NCI-H146 treated with DMSO at 0.1 percent for 48 hours (cell line): ENCODE measurements at regions not wholly inside any gene's neighbourhood (a gene's known extent, or its start where the extent isn't known, plus 50 kb on each side); places are given as distances from the start of the nearest gene placed in this dataset.

Experiments used
- DNase-seq: peaks from one replicate; lab custom pipeline; 2025; ENCODE audit not compliant: unreplicated experiment; lab: John Stamatoyannopoulos, UW

DNA sequence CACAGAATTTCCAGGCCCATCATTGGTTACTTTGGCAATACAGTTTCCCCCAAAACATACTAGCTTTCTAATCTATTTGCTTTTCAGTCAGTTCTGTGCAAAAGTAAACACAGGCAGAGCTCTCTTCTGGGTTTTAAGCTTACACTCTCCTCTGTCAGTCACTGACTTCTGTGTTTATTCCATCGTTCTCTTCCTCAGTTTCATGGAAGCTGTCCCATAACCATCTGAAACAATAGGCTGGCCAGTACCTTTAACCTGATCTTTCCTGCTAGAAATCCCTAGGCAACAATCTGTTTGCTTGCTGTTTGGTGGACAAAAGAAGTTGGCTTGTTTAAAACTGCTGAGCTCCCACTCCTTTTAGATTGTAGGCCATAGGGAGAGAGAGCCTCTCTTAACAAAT, 431.5 kb downstream of the HACE1 start:
- DNase-seq = peak; percentile 7

DNA sequence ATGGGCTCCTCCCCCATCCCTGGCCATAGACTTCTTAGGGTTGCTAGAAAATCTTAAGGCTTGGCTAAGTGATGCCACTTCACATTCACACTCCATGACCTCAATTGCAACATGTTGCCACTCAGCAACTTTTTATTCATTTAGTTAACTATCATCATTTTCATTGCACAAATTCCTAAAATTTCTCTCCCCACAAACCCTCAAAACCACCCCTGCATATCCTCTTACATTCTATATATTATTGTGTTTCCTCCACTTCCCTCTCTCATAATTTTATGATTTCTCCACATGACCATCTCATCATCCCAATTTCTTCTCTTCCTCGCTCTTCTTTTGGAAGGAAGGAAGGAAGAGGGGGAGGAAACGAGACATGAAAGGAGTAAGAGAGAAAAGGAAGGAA, 436.0 kb downstream of the HACE1 start:
- no peak for DNase-seq

DNA sequence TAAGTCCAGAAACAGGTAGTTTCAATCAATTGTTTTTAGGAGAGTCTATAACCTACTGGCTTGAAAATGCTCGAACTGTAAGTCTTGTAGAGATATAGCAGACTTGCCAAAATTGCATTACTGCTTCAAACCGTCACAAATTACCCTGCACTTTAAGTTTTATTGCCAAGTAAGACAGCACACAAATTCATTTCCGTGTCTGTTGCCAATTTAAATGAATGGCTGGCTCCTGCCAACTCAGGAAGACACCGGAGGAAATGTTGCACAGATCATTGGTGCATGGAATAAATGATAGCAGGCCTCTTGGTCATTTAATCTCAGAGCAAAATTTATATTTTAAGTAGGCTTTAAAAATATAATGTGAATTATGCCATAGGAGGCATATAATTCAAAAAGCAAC, 438.1 kb downstream of the HACE1 start:
- DNase-seq = no peak

DNA sequence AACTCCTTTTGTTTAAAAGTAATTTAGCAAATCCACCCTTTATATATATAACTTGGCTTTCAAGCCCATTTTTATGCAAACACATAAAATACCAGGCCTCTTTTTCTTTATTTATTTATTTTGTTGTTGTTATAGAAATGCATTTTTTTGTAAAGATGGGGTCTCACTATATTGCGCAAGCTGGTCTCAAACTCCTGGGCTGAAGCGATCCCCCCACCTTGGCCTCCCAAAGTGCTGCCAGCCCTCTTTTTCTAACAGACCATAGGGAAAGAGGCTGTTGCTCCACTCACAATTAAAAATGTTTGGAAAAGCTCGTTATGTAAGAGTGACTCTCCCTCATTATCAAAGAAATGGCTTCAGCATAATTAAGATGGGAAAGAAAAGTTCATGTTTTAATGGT, 440.9 kb downstream of the HACE1 start:
- no peak for DNase-seq

DNA sequence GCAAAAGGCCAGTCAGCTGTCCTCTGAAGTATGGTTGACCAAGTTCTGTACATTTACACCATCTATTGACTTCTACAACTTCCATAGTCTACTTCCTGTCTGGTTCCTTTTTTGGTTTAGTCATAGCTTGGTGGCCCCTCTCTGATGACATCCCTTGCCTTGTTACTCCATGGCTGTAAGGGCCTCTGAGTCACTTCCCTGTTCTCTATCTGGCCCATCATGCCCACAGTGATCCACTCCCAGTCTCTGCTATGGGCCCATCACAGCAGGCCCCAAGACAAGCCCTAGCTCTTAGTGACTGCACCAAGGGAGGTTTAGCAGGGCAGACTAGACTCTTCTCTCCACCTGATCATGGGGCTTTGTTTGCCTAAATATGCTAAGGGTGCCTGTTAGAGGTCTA, 441.6 kb downstream of the HACE1 start:
- no peak for DNase-seq

DNA sequence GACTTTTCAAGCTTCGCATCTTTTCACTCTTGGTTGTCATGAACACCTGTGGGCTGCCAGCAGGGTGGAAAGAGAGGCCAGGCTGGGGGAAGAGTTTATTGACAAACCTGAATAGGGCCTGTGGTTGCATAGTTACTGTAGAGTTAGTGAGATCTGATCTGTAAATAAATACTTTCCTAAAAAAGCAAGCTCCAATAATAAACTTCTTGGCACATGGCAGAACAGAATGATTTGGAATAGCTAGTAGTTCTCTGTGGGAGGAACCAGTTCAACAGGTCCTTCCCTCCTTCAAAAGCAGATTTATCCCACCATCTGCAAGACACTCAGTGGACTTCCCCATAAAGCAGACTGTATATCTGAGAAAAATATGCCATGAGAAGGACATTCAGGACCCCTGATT, 445.0 kb downstream of the HACE1 start:
- DNase-seq = peak; percentile 42

DNA sequence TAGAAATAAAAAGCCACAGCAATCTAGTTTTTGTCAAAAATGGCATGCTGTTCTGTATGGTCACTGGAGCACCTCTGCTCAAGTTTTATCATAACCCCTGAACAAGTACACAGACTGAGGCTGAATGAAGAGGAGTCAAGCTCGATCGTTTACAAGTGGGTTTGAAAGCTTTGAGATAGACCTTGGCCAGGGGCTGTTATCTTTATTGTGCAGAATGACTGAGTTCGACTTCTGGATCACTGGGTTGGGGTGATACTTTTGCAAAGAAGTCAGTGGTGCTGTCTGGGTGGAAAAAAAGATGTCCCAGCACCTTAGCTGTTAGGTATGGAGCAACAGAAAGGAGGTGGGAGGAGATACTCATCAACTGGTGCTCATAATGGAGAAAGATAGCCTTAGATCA, 446.0 kb downstream of the HACE1 start:
- DNase-seq = no peak

DNA sequence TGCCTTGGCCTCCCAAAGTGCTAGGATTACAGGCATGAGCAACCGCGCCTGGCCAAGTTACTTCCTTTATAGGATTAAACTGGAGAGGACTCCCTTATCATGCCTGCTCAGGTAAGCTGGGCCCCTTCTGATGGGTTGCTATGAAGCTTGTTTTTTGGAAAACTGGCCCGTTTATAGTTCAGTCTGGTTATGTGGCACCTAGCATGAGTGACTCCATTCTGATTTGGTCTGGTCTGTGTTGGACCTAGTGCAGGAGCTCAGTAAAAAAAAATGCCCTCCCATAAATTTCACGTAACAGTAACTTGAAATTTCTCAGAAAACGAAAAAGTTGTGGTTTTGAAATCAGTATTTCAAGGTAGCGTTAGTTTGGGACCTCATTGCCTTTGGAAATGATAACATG, 448.4 kb downstream of the HACE1 start:
- DNase-seq = no peak

DNA sequence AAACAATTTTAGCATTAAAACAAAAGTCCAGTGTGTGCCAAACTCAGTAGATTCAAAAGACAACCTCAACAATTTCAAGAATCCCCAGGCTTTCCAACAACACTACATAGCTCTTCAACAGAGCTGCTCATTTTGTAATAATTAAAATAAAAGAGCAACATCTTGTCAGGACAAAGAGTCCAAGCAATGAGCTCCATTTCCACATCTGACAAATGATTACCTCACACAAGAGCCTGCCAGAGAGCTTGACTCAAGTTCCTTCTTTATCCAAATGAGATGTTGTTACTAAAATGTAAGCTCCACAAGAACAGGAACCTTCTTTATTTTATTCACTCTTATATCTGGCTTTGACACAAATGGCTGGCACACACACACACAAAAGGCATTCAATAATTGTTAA, 449.8 kb downstream of the HACE1 start:
- DNase-seq = no peak

DNA sequence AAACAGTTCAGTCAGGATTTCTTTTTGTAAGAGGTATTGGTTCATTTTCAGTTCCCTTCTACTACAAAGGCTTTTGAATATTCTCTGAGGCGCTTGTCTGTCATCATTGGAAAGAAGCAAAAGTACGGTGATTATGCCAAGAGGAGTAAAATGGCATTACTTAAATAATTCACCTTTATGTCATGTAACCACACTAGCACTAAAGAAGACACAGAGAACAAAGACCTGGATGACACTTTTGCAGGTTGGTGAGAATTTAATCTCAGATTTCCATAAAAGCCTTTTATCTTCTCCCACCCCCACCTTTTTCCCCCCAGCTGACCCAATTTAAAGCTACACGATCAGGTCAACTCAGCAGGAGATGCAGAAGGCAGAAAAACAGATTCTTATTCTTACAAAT, 451.8 kb downstream of the HACE1 start:
- DNase-seq = no peak

DNA sequence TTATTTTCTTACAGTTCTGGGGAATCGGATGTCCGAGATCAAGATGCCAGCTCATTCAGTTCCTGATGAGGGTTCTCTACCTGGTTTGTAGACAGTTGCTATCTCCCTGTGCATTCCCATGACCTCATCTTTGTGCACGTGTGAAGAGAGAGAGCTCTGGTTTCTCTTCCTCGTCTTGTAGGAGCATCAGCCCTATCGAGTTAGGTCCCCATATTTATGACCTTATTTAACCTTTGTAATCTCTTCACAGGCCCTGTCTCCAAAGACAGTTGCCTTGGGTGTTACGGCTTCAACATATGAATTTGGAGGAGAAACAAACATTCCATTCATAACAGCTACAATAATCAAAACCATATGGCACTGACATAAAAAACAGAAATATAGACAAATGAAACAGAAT, 455.3 kb downstream of the HACE1 start:
- DNase-seq = no peak

DNA sequence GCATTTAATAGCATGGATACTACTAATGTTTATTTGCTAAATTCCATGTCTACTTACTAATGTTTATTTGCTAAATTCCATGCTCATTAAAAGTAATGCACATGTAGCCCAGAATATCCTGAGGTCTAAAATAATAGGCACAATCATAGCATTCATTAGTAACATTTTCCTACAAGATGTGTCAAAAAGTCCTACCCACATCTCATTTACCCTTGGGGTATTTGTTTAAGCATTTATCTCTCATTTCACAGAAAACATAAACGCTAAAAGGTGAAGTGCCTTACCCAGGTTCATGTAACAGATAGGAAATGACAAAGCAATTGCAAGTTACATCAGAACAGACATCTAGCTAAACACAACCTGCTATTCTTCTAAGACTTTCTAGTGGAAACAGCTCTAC, 457.1 kb downstream of the HACE1 start:
- no peak for DNase-seq

DNA sequence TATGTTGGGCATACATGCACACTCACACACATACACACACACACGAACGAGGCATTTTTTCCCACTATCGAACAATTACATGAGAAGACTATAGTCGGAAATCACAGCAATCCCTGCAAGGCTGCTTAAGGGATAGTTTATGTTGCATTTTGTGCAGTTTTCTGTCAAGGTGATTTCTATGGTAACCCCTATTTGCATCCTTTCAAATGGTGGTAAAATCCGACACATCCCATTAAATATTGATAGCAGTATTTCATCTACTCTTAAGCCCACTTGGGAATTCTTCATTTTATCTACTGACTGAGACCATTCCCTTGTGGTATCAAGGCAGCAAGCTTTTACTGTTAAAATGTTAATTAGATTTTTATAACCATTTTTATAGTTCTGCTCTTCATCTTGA, 457.8 kb downstream of the HACE1 start:
- DNase-seq = no peak

DNA sequence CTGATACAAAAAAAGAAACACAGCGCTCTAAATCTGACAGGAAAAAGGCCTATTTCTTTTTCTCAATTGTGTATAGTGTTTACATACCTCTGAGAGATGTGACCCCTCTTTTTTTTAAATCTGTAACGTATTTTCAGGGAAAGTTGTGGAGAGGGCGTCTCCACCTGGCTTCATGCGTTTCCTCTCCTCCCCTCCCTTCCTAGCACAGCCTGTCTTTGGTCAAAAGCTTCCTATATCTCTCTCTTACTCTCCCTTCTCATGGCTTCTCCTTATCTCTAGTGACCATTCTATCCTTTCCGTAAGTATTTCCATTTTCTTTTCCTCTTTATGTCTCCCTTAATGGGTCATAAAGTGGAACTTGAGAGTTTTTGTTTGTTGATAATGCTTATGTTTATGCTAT, 458.9 kb downstream of the HACE1 start:
- no peak for DNase-seq

DNA sequence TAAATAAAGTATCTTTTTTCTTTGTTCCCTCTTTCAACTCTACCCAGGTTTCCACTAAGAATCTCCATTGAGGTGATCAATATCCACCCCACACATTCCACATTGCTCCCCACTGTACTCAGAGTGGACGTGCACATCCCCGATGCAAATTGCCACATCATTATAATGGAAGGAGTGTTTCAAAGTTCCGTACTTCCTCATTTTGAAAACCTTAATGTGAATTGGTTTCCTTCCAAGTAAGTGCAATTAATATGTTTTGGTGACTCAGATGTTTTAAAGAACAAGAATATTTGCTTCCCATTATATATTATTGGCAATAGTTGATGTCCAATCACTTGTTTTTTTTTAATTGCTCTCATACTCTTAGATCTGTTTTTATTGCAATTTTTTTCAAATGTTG, 463.6 kb downstream of the HACE1 start:
- no peak for DNase-seq

DNA sequence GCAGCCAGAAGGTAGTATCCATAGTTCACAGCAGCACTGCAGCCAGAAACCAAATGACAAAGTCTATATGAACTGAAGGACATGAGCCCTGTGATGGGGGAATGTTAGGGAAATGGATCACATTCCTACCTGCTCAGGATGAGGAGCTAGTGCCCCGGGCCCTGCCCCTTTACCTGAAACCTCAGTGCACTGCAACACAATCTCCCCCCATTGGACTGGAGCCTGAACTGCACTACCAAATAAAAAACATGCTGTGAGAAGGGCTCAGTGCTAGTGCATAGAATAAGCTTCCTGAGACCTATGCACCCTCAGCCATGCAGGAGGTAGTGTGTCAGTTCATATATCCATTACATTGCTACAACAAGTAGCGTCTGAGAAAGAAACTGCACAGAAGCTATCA, 477.8 kb downstream of the HACE1 start:
- DNase-seq = no peak

DNA sequence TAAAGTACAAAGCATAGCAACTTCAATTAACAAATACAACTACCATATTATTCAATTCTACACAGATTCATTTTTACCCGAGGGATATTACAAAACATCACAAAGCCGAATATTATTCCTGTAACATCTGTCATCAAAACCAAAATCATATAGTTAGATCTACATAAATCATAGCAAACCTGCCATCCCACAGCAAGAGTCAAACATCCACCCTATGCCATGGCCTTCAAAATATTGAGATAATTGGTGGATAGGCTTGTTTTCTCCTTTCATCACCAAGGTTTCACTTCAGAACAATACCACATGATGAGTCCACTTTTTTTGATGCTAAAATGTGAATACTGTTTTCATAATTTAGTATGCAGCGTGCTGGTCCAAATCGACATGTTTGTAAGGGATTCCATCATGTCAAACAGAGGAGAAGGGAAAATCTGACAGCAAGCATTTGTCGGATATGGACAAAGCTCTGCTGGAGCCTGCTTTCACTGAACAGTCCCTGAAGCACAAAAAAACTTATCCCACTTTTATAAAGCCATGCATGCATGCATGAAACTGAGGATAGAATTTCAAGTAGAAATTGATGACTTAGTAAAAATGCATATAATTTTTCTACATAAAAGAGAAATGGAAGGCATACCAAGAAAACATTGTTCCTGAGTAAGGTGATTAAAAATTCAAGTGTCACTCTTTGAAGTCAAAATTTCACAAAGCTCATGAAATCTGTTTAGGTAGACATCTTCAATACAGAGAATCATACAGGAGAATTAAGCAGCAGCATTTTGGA, 494.1 kb downstream of the HACE1 start:
- DNase-seq = no peak

DNA sequence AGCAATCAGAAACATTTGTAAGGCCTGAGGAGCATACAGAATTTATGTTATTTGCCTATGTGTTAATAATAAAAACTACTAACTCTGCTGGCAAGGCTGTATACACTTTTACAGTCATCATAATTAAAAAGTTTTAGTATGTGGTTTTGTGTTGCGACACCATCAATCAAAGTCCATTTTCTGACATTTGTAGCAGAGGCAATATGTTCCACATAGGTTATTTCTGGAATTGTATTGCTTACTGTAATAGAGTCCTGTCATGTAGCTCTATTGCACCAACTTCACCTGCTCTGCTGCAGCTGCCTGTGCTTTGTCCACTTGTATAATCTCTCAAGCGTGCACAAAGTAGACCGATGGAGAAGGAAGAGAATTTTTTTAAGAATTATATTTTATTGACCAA, 501.8 kb downstream of the HACE1 start:
- peak; percentile 24 for DNase-seq

DNA sequence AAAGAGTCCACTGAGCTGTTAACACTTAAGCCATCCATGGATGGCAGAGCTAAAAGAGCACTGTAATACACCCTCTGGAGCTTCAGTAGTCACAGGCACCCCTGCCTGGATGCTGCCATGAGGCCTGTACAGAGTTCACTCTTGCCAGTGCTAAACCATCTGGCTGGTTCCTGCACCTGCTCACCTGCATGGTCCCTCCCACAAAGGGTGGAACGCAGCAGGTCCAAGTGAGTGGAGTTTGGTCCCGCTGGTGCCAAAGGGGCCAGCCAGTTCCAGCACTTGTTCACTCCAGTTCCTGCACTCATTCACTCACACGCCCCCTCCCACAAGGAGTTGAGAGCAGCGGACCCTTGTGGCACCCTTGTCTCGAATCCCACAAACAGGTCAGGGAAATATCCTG, 503.5 kb downstream of the HACE1 start:
- DNase-seq = no peak

DNA sequence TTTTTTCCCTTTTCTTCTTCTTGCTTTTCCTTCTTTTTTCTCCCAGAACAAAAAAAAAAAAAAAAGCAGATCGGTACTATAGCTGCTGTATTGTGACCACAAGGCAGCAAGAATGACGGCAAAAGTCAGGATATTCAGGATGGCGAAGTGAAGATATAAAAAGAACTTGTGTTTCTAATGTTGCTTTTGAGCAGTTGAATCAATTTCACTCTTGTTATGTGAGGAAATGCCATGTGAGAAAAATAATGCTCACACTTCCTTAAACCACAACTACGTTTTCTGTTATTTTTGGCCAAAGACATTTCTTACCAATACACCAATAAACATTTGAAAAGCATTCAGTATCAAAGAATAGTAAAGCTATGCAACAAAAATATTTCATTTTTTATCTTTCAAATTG, 510.5 kb downstream of the HACE1 start:
- no peak for DNase-seq

DNA sequence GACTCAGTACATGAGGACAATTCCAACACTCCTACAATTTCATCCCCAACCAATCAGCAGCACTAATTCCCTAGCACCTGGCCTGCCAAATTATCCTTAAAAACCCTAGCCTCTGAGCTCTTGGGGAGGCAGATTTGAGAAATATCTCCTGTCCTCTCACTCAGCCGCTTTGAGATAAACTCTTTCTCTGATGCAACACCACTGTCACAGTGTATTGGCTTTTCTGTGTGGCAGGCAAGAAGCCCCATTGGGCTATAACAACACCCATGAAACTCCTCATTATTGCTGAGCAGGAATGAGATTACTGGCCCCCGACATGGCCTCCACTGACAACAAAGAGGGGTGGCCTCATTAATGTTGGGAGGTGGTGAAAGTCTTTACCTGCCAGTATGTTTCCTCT, 515.5 kb downstream of the HACE1 start:
- no peak for DNase-seq

DNA sequence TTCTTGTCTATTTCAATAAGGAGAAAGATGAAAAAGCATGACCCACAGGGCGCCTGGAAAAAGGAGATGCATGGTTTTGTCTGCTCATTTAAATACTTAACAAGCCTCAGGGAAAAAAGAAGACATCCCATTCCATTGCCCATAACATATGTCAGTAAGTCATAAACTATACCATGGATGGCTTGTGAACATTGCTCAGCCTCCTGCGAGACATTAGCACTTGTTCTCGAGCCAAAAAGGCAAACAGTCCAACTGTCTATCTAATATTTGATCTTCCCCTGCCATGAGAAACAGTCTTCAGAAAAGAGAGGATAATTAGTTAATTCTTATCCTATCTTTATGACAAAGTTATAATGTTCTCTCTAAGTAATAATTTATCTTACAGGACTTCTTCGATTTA, 527.4 kb downstream of the HACE1 start:
- no peak for DNase-seq

DNA sequence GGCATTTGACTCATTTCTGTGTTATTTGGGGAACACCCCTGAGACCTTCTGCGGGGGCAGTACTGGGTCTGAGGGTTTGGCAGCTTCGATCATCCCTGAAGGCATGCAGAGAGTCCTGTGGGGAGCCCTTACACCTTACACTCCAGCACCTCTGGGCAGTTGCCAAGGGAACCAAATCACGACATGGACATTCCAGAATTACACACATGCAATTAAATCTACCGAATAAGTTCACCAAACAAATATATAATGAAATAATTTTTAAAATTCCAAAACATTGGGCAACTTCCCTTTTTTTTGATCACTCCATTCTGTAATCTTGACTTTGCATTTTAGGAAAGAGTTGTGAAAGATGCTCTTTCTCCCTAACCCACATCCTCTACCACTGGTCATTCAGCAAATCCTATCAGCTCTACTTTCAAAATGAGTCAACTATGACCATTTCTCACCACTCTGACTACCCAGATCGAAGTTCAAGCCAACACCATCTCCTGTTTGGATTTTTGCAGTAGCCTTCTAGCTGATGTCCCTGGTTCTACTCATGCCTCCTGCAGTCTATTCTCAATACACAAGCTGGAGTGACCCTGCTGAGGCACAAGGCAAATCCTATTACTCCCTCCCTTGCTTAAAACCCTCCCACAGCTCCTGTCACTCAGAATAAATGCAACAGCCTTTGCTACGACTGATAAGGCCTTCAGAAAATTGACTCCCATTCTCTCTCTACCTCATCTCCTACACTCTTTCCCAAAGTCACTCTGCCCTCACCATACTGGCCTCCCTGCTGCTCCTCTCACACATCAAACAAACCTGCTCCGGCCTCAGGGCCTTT, 533.3 kb downstream of the HACE1 start:
- DNase-seq = no peak
